ENCODE measurements at regions not wholly inside any gene's neighbourhood (a gene's known extent, or its start where the extent isn't known, plus 50 kb on each side); places are given as distances from the start of the nearest gene placed in this dataset.

- Histone ChIP-seq H3K4me3 (ENCODE audit: low read length in 2 of 2) (no peak overlapping the region), H3K27me3 (ENCODE audit: insufficient read depth, low read length) (no peaks in the 10 kb centered on the region), H3K9me3 (ENCODE audit: control insufficient read depth in 1 of 2, low read length in 2 of 2) (no peaks in the 10 kb centered on the region), H3K4me1 (ENCODE audit: insufficient read depth, low read length) (no peaks in the 10 kb centered on the region), H3K36me3 (ENCODE audit: insufficient read depth, low read length) (no peaks in the 10 kb centered on the region), H3K27ac (ENCODE audit: low read depth, low read length) (no peak overlapping the region)
- ChIA-PET CTCF (ENCODE audit: partially characterized antibody) (no interaction called here), POLR2A (ENCODE audit: partially characterized antibody) (no interaction called here)
- Mint-ChIP-seq H3K4me3 (no peak overlapping the region), H3K27ac (no peak overlapping the region), H3K4me1 (no peaks in the 10 kb centered on the region), H3K27me3 (no peaks in the 10 kb centered on the region), H3K9me3 (peaks cover 0 to 20% (median 5%) of the 10 kb centered on the region in 8 donors), H3K36me3 (no peaks in the 10 kb centered on the region)
- intact Hi-C loops (cut with micrococcal nuclease): no loop called here
- no peak for DNase-seq
Observed at GRCh38 chr2:83229443-83229842, 1229.6 kb downstream of the SUCLG1 start.

GRCh38 chr2:83224591-83225200, 1234.4 kb downstream of the SUCLG1 start:
- H3K36me3 Mint-ChIP-seq: no peaks in the 10 kb centered on the region
- H3K4me3 Mint-ChIP-seq: no peak overlapping the region
- POLR2A ChIA-PET (ENCODE audit: partially characterized antibody): no interaction called here
- DNase-seq: no peak
- Histone ChIP-seq H3K9me3 (ENCODE audit: control insufficient read depth in 1 of 2, low read length in 2 of 2) (no peaks in the 10 kb centered on the region), H3K27ac (ENCODE audit: low read depth, low read length) (no peak overlapping the region), H3K36me3 (ENCODE audit: insufficient read depth, low read length) (no peaks in the 10 kb centered on the region), H3K27me3 (ENCODE audit: insufficient read depth, low read length) (no peaks in the 10 kb centered on the region), H3K4me1 (ENCODE audit: insufficient read depth, low read length) (no peaks in the 10 kb centered on the region), H3K4me3 (ENCODE audit: low read length in 2 of 2) (no peak overlapping the region)
- no peak overlapping the region for H3K27ac Mint-ChIP-seq
- CTCF ChIA-PET (ENCODE audit: partially characterized antibody): no interaction called here
- no peaks in the 10 kb centered on the region for H3K27me3 Mint-ChIP-seq
- intact Hi-C loops (cut with micrococcal nuclease): no loop called here
- peaks cover 0 to 13% (median 1%) of the 10 kb centered on the region in 8 donors for H3K9me3 Mint-ChIP-seq
- H3K4me1 Mint-ChIP-seq: no peaks in the 10 kb centered on the region

- Mint-ChIP-seq H3K4me3 (no peak overlapping the region), H3K9me3 (peaks cover 0 to 5% (median 3%) of the 10 kb centered on the region in 8 donors), H3K36me3 (no peaks in the 10 kb centered on the region), H3K4me1 (no peaks in the 10 kb centered on the region), H3K27me3 (no peaks in the 10 kb centered on the region), H3K27ac (no peak overlapping the region)
- H3K27me3 ChIP-seq (ENCODE audit: insufficient read depth, low read length): no peaks in the 10 kb centered on the region
- intact Hi-C loops (cut with micrococcal nuclease): no loop called here
- POLR2A ChIA-PET (ENCODE audit: partially characterized antibody): no interaction called here
- no peak overlapping the region for H3K27ac ChIP-seq (ENCODE audit: low read depth, low read length)
- H3K9me3 ChIP-seq (ENCODE audit: control insufficient read depth in 1 of 2, low read length in 2 of 2): no peaks in the 10 kb centered on the region
- CTCF ChIA-PET (ENCODE audit: partially characterized antibody): no interaction called here
- H3K4me1 ChIP-seq (ENCODE audit: insufficient read depth, low read length): no peaks in the 10 kb centered on the region
- no peak overlapping the region for H3K4me3 ChIP-seq (ENCODE audit: low read length in 2 of 2)
- no peak for DNase-seq
- H3K36me3 ChIP-seq (ENCODE audit: insufficient read depth, low read length): no peaks in the 10 kb centered on the region
Observed at GRCh38 chr2:83221258-83221657, 1237.8 kb downstream of the SUCLG1 start.

- Histone ChIP-seq H3K9me3 (ENCODE audit: control insufficient read depth in 1 of 2, low read length in 2 of 2) (no peaks in the 10 kb centered on the region), H3K4me1 (ENCODE audit: insufficient read depth, low read length) (no peaks in the 10 kb centered on the region), H3K27ac (ENCODE audit: low read depth, low read length) (no peak overlapping the region), H3K4me3 (ENCODE audit: low read length in 2 of 2) (no peak overlapping the region), H3K27me3 (ENCODE audit: insufficient read depth, low read length) (no peaks in the 10 kb centered on the region), H3K36me3 (ENCODE audit: insufficient read depth, low read length) (no peaks in the 10 kb centered on the region)
- no peaks in the 10 kb centered on the region for H3K36me3 Mint-ChIP-seq
- ChIA-PET POLR2A (ENCODE audit: partially characterized antibody) (no interaction called here), CTCF (ENCODE audit: partially characterized antibody) (interaction anchor here (0.7 to 1.1 kb wide), 2 partner anchors 15 to 33 kb away, joined by 3 read pairs; no protein-coding TSS in a partner anchor)
- intact Hi-C loops (cut with micrococcal nuclease): no loop called here
- no peak overlapping the region for H3K4me3 Mint-ChIP-seq
- no peaks in the 10 kb centered on the region for H3K4me1 Mint-ChIP-seq
- H3K27ac Mint-ChIP-seq: no peak overlapping the region
- DNase-seq: no peak
- H3K9me3 Mint-ChIP-seq: peaks cover 0 to 12% (median 7%) of the 10 kb centered on the region in 8 donors
- H3K27me3 Mint-ChIP-seq: no peaks in the 10 kb centered on the region
Observed at GRCh38 chr2:83217854-83218253, 1241.2 kb downstream of the SUCLG1 start.

GRCh38 chr2:83196225-83196624, 1262.9 kb downstream of the SUCLG1 start:
- H3K4me1 Mint-ChIP-seq: no peaks in the 10 kb centered on the region
- ChIA-PET CTCF (ENCODE audit: partially characterized antibody) (no interaction called here), POLR2A (ENCODE audit: partially characterized antibody) (no interaction called here)
- H3K36me3 ChIP-seq (ENCODE audit: insufficient read depth, low read length): no peaks in the 10 kb centered on the region
- H3K9me3 Mint-ChIP-seq: peaks cover 0 to 6% (median 2%) of the 10 kb centered on the region in 8 donors
- H3K27ac Mint-ChIP-seq: no peak overlapping the region
- H3K36me3 Mint-ChIP-seq: no peaks in the 10 kb centered on the region
- no peaks in the 10 kb centered on the region for H3K9me3 ChIP-seq (ENCODE audit: control insufficient read depth in 1 of 2, low read length in 2 of 2)
- DNase-seq: no peak
- H3K27me3 Mint-ChIP-seq: no peaks in the 10 kb centered on the region
- H3K4me3 Mint-ChIP-seq: no peak overlapping the region
- intact Hi-C loops (cut with micrococcal nuclease): no loop called here
- H3K4me3 ChIP-seq (ENCODE audit: low read length in 2 of 2): no peak overlapping the region
- no peaks in the 10 kb centered on the region for H3K27me3 ChIP-seq (ENCODE audit: insufficient read depth, low read length)
- H3K4me1 ChIP-seq (ENCODE audit: insufficient read depth, low read length): no peaks in the 10 kb centered on the region
- H3K27ac ChIP-seq (ENCODE audit: low read depth, low read length): no peak overlapping the region

GRCh38 chr2:83191316-83191715, 1267.8 kb downstream of the SUCLG1 start:
- H3K4me3 Mint-ChIP-seq: no peak overlapping the region
- no peaks in the 10 kb centered on the region for H3K36me3 Mint-ChIP-seq
- Histone ChIP-seq H3K9me3 (ENCODE audit: control insufficient read depth in 1 of 2, low read length in 2 of 2) (no peaks in the 10 kb centered on the region), H3K27ac (ENCODE audit: low read depth, low read length) (no peak overlapping the region), H3K27me3 (ENCODE audit: insufficient read depth, low read length) (no peaks in the 10 kb centered on the region), H3K4me1 (ENCODE audit: insufficient read depth, low read length) (no peaks in the 10 kb centered on the region), H3K4me3 (ENCODE audit: low read length in 2 of 2) (no peak overlapping the region), H3K36me3 (ENCODE audit: insufficient read depth, low read length) (no peaks in the 10 kb centered on the region)
- POLR2A ChIA-PET (ENCODE audit: partially characterized antibody): no interaction called here
- DNase-seq: no peak
- no peaks in the 10 kb centered on the region for H3K4me1 Mint-ChIP-seq
- H3K27me3 Mint-ChIP-seq: no peaks in the 10 kb centered on the region
- H3K27ac Mint-ChIP-seq: no peak overlapping the region
- peaks cover 0 to 6% (median 0%) of the 10 kb centered on the region in 8 donors for H3K9me3 Mint-ChIP-seq
- CTCF ChIA-PET (ENCODE audit: partially characterized antibody): no interaction called here
- intact Hi-C loops (cut with micrococcal nuclease): no loop called here

- ChIA-PET POLR2A (ENCODE audit: partially characterized antibody) (no interaction called here), CTCF (ENCODE audit: partially characterized antibody) (no interaction called here)
- Histone ChIP-seq H3K36me3 (ENCODE audit: insufficient read depth, low read length) (no peaks in the 10 kb centered on the region), H3K27ac (ENCODE audit: low read depth, low read length) (no peak overlapping the region), H3K4me1 (ENCODE audit: insufficient read depth, low read length) (no peaks in the 10 kb centered on the region), H3K9me3 (ENCODE audit: control insufficient read depth in 1 of 2, low read length in 2 of 2) (no peaks in the 10 kb centered on the region), H3K27me3 (ENCODE audit: insufficient read depth, low read length) (no peaks in the 10 kb centered on the region), H3K4me3 (ENCODE audit: low read length in 2 of 2) (no peak overlapping the region)
- no peaks in the 10 kb centered on the region for H3K27me3 Mint-ChIP-seq
- no peak overlapping the region for H3K4me3 Mint-ChIP-seq
- DNase-seq: no peak
- H3K9me3 Mint-ChIP-seq: peaks cover 0 to 8% (median 2%) of the 10 kb centered on the region in 8 donors
- intact Hi-C loops (cut with micrococcal nuclease): no loop called here
- H3K36me3 Mint-ChIP-seq: no peaks in the 10 kb centered on the region
- H3K4me1 Mint-ChIP-seq: no peaks in the 10 kb centered on the region
- no peak overlapping the region for H3K27ac Mint-ChIP-seq
Observed at GRCh38 chr2:83186105-83186760, 1272.8 kb downstream of the SUCLG1 start.

All from CD4-positive, alpha-beta memory T cell (primary cell).